Natural killer cell treated with Interleukin-12 subunit alpha and Interleukin-12 subunit beta and Interleukin-15 and Interleukin-18, amount 100 ng/mL, for 72 hours (primary cell): ENCODE measurements at regions not wholly inside any gene's neighbourhood (a gene's known extent, or its start where the extent isn't known, plus 50 kb on each side); places are given as distances from the start of the nearest gene placed in this dataset.
A peak's percentile ranks its signal among the peaks of the same experiment; 100 is the strongest.

ENCODE experiments used
- ATAC-seq, 2 donors: fragments of 150-1000 bp; cut with Tn5 transposase in 1 of 2; sonication (Bioruptor Pico), chemical (Tn5 transposase) in 1 of 2; 2 replicates each; pipeline ENCODE4 v1.10.0; 2021
- DNase-seq: peaks from one replicate; pipeline ENCODE4 v3.0.0; 2022; ENCODE audit warnings: low spot score
- H3K27ac Mint-ChIP-seq, 2 donors: 1 replicate in 1 of 2; 2 replicates in 1 of 2; pipeline ENCODE4 v1.8.0; 2022; ENCODE audit warnings: mixed read lengths in 2 of 2, mild to moderate bottlenecking in 1 of 2, moderate library complexity in 1 of 2
- H3K27me3 Mint-ChIP-seq, 2 donors: 1 replicate in 1 of 2; 2 replicates in 1 of 2; pipeline ENCODE4 v1.8.0; 2022; ENCODE audit warnings: mixed read lengths in 2 of 2
- H3K36me3 Mint-ChIP-seq: one replicate; pipeline ENCODE4 v1.8.0; 2022; ENCODE audit warnings: mixed read lengths
- H3K4me1 Mint-ChIP-seq, 2 donors: 1 replicate in 1 of 2; 2 replicates in 1 of 2; pipeline ENCODE4 v1.8.0; 2022; ENCODE audit warnings: low read depth in 2 of 2, mixed read lengths in 2 of 2, mild to moderate bottlenecking in 1 of 2
- H3K4me3 Mint-ChIP-seq: one replicate; pipeline ENCODE4 v1.8.0; 2022; ENCODE audit warnings: mixed read lengths
- H3K9me3 Mint-ChIP-seq: 2 replicates; pipeline ENCODE4 v1.8.0; 2022; ENCODE audit warnings: mixed read lengths

DNA sequence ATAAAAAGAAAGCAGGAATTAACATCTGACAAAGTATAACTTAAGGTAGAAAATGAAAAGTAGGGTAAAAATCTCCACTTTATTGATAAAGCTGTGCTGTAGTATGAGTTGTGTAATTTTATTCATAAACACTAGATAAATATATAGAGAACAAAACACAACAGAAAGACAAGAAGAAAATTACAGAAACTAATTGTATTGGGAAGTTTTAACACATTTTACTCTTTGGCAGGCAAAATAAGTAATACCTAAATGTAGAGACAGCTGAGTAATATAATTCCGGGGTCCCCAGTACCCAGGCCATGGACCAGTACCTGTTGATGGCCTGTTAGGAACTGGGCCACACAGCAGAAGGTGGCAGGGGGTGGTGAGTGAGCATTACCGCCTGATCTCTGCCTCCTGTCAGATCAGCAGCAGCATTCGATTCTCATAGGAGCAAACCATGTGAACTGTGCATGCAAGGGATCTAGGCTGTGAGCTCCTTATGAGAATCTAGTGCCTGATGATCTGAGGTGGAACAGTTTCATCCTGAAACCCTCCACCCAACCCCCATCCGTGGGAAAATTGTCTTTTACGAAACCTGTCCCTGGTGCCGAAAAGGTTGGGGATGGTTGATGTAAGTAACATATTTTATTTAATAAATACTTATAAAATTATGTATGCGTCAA is 84.4 kb upstream of the ETV6 start:
- Mint-ChIP-seq H3K27ac (no peak overlapping the region), H3K36me3 (no peaks in the 10 kb centered on the region), H3K4me3 (no peak overlapping the region), H3K4me1 (no peaks in the 10 kb centered on the region), H3K9me3 (no peaks in the 10 kb centered on the region), H3K27me3 (peaks cover 0 to 1% of the 10 kb centered on the region in 2 donors)
- no peak for ATAC-seq
- no peak for DNase-seq

DNA sequence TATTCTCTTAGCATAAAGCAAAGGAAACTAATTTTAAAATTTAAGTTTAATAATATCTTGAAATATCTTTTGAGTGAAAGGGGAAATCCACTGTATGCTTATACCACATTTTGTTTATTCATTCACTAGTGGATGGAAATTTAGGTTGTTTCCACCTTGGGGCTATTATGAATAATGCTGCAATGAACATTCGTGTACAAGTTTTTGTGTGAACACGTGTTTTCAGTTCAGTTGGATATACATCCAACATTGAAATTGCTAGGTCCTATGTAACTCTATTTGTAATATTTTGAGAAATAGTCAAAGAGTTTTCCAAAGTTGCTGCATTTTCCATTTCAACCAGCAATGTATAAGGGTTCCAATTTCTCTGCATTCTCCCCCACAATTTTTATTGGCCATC is 83.7 kb upstream of the ETV6 start:
- Mint-ChIP-seq H3K4me1 (no peaks in the 10 kb centered on the region), H3K36me3 (no peaks in the 10 kb centered on the region), H3K4me3 (no peak overlapping the region), H3K27me3 (peaks cover 0 to 6% of the 10 kb centered on the region in 2 donors), H3K9me3 (no peaks in the 10 kb centered on the region), H3K27ac (no peak overlapping the region)
- DNase-seq (no peak), ATAC-seq (no peak)

DNA sequence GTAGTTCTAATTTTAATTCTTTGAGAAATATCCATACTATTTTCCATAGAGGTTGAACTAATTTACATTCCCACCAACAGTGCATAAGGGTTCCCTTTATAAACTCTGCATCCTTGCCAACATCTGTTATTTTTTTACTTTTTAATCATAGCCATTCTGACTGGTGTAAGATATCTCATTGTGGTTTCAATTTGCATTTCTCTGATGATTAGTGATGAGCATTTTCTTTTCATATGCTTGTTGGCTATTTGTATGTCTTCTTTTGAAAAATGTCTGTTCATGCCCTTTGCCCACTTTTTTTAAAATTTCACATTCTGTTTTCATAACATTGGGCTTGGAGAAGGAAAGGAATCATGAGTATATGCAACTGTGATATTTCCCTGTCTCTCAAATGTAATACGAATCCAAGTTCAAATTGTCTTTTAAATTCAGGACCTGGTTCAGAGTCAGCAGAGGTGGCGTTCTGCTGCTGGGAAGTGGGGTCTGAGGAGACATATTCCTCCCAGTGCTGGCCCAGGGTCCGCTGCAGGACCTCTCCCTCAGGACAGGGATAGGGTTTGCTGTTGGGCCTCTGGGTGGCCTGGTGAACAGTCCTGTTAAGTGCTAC is 81.2 kb upstream of the ETV6 start:
- no peaks in the 10 kb centered on the region for H3K9me3 Mint-ChIP-seq
- no peaks in the 10 kb centered on the region for H3K36me3 Mint-ChIP-seq
- peaks cover 6 to 8% of the 10 kb centered on the region in 2 donors for H3K27me3 Mint-ChIP-seq
- no peak overlapping the region for H3K4me3 Mint-ChIP-seq
- H3K4me1 Mint-ChIP-seq, result no peaks in the 10 kb centered on the region
- DNase-seq (no peak), ATAC-seq (no peak)
- no peak overlapping the region for H3K27ac Mint-ChIP-seq

DNA sequence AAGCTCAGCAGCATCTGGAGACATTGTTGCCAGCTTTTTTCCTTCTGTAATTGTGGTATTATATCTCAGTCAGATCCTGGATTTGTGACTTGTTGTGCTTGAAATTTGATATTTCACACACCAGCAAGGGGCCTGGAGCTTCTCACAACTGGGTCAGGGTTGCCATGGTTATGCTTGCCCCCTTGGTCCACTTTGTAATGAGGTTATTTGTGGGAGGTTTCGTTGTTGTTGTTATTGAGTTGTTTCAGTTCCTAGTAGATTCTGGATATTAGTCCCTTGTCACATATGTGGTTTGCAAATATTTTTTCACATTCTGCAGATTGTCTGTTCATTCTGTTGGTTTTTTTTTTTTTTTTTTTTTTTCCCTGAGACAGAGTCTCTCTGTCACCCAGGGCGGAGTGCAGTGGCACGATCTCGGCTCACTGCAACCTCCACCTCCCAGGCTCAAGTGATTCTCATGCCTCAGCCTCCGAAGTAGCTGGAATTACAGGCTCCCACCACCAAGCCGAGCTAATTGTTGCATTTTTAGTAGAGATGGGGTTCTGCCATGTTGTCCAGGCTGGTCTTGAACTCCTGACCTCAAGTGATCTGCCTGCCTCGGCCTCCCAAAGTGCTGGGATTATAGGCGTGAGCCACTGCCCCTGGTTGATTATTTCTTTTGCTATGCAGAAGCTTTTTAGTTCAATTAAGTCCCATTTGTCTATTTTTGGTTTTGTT is 80.6 kb upstream of the ETV6 start:
- no peak overlapping the region for H3K4me3 Mint-ChIP-seq
- DNase-seq, result no peak
- no peaks in the 10 kb centered on the region for H3K9me3 Mint-ChIP-seq
- no peak overlapping the region for H3K27ac Mint-ChIP-seq
- no peak for ATAC-seq
- H3K4me1 Mint-ChIP-seq, result no peaks in the 10 kb centered on the region
- peaks cover under 1% of the 10 kb centered on the region for H3K36me3 Mint-ChIP-seq
- H3K27me3 Mint-ChIP-seq, result peaks cover 6 to 8% of the 10 kb centered on the region in 2 donors

DNA sequence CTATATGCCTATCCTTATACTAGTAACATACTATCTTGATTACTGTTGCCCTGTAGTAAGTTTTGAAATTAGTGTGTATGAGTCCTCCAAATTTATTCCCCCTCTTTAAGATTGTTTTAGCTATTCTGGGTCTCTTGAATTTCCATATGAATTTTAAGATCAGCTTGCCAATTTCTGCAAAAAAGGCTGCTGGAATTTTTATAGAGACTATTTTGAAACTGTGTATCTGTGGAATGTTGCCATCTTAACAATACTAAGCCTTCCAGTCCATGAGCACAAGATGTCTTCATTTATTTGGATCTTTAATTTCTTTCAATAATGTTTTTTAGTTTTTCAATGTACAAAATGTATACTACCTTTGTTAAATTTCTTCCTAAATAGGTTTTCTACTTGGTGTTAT is 79.8 kb upstream of the ETV6 start:
- H3K36me3 Mint-ChIP-seq, result peaks cover 6% of the 10 kb centered on the region
- no peaks in the 10 kb centered on the region for H3K9me3 Mint-ChIP-seq
- no peak overlapping the region for H3K27ac Mint-ChIP-seq
- DNase-seq (no peak), ATAC-seq (no peak)
- peaks cover 6 to 12% of the 10 kb centered on the region in 2 donors for H3K27me3 Mint-ChIP-seq
- no peaks in the 10 kb centered on the region for H3K4me1 Mint-ChIP-seq
- no peak overlapping the region for H3K4me3 Mint-ChIP-seq

DNA sequence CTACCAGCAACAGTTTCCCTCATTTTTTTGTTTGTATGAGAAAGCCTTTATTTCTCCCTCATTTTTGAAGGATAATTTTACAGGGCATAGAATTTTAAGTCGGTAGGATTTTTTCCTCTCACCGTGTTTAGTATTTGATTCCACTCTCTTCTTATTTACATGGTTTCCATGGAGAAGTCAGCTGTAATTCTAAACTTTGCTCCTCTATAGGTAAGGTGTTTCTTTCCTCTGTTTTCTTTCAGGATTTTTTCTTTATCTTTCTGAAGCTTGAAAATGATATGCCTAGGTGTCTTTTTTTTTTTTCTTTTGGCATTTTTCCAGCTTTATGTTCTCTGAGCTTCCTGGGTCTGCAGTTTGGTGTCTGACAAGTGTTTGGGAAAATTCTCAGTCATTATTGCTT is 75.6 kb upstream of the ETV6 start:
- Mint-ChIP-seq H3K27me3 (peaks cover 9 to 25% of the 10 kb centered on the region in 2 donors), H3K36me3 (peaks cover 6% of the 10 kb centered on the region), H3K9me3 (no peaks in the 10 kb centered on the region), H3K4me1 (peaks cover 5 to 6% of the 10 kb centered on the region in 2 donors), H3K4me3 (no peak overlapping the region), H3K27ac (no peak overlapping the region)
- no peak for ATAC-seq
- no peak for DNase-seq

DNA sequence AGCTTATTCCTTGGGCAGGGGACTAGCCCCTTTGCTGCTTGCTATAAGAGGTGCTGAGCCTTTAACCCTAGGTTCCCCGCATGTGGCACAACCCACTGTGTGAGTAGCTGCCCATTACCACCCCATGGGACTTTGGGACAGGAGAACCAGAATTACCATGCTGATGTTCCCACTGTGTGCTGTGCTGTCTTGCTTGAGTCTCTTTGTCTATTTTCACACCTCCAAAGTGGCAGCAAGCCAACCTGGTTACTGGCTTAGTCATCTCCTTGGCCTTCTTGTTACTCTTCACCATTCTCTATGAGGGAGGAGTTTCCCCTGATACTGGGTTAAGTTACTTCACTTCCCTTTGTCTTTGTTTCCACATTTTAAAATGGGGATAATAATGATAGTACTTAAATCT is 73.4 kb upstream of the ETV6 start:
- Mint-ChIP-seq H3K9me3 (no peaks in the 10 kb centered on the region), H3K27me3 (peaks cover 13 to 29% of the 10 kb centered on the region in 2 donors), H3K27ac (no peak overlapping the region), H3K4me1 (peaks cover 5 to 11% of the 10 kb centered on the region in 2 donors), H3K4me3 (no peak overlapping the region), H3K36me3 (peaks cover 6% of the 10 kb centered on the region)
- ATAC-seq (peak; percentile 65 to 85), DNase-seq (no peak)

DNA sequence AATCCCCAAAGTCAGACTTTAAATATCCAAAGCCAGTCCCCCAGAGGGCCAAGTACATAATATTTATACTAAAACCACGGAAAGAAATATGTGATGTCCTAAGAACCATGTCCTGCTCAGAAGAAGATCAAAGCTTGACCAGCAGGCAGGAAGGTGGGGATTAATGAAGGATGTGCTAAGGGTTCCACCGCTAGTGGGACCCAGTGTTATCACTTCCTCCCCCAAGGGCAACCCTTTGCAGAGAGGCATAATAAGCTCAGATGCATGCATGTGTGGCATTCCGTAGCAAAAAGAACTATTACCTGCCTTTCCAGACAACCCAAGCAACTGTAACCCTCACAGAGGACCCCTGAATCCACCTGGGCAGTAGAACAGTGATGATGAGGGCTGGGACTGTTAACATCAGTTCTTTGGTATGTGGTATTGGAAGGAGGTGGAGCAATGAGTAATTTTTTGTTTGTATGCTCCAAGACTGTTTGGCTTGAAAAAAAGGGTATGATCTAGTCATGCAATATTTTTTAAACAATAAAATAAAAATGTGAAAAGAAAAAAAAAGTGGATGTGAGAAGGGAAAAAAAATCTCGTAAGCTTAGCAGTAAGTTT is 71.7 kb upstream of the ETV6 start:
- no peaks in the 10 kb centered on the region for H3K9me3 Mint-ChIP-seq
- no peak for ATAC-seq
- H3K27ac Mint-ChIP-seq, result no peak overlapping the region
- H3K4me3 Mint-ChIP-seq, result no peak overlapping the region
- peaks cover 6% of the 10 kb centered on the region for H3K36me3 Mint-ChIP-seq
- DNase-seq, result no peak
- peaks cover 19 to 26% of the 10 kb centered on the region in 2 donors for H3K27me3 Mint-ChIP-seq
- H3K4me1 Mint-ChIP-seq, result peaks cover 5 to 13% of the 10 kb centered on the region in 2 donors

DNA sequence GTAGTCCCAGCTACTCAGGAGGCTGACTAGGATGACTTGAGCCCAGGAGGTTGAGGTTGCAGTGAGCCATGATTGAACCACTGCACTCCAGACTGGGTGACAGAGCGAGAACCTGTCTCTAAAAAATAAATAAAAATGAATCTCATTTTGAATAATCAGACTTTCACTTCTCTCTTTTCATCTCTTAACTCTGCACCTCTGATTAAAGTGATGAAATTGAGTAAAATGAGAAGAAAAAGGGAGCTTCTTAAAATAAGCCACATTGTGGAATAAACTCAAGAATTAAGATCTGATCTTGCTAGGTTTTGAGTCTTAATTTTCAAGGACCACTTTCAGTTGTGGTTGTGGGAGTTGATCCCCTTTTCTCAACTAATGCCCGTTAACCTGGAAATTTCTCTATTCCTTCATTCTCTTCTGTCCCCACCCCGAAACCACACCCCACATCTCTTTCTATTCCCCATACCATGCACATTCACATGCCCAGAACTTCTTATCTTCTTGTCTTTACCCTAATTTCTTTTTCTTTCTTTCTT is 70.9 kb upstream of the ETV6 start:
- peaks cover 5 to 13% of the 10 kb centered on the region in 2 donors for H3K4me1 Mint-ChIP-seq
- peak in 1 of 2 donors; percentile 45 for ATAC-seq
- no peak overlapping the region for H3K27ac Mint-ChIP-seq
- H3K9me3 Mint-ChIP-seq, result no peaks in the 10 kb centered on the region
- H3K36me3 Mint-ChIP-seq, result peaks cover 6% of the 10 kb centered on the region
- no peak overlapping the region for H3K4me3 Mint-ChIP-seq
- DNase-seq, result no peak
- peaks cover 23 to 26% of the 10 kb centered on the region in 2 donors for H3K27me3 Mint-ChIP-seq

DNA sequence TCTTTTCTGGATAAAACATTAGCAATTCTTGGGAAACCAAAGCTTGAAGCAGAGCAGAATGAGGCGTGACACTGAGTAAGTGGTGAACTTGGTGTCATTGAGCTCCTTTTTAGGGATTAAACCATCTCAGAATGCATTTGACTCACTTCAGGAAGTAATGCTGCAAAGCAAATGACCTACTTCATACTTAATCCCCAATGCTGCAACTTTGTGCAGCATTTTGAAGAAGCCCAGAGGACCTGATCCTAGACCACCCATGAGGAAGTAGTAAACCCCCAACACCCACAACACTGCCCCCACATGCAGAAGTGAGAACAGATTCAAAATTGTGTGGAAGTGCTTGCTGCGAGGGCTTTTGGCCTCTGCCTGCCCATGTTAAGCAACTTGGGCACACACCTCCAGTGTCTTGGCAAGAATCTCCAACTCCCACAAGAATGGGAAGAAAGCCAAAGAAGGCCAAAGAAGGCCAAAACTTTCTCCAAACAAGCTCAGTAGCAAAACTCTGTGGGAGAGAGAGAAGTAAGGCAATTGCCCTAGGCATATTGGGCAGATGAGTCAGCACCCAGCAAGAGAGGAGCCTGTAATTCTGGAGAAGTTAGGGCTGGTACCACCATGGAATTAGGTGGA is 69.2 kb upstream of the ETV6 start:
- Mint-ChIP-seq H3K36me3 (no peaks in the 10 kb centered on the region), H3K9me3 (no peaks in the 10 kb centered on the region), H3K4me1 (peaks cover 5 to 13% of the 10 kb centered on the region in 2 donors), H3K27me3 (peaks cover 26 to 36% of the 10 kb centered on the region in 2 donors), H3K4me3 (no peak overlapping the region), H3K27ac (no peak overlapping the region)
- ATAC-seq, result no peak
- no peak for DNase-seq

DNA sequence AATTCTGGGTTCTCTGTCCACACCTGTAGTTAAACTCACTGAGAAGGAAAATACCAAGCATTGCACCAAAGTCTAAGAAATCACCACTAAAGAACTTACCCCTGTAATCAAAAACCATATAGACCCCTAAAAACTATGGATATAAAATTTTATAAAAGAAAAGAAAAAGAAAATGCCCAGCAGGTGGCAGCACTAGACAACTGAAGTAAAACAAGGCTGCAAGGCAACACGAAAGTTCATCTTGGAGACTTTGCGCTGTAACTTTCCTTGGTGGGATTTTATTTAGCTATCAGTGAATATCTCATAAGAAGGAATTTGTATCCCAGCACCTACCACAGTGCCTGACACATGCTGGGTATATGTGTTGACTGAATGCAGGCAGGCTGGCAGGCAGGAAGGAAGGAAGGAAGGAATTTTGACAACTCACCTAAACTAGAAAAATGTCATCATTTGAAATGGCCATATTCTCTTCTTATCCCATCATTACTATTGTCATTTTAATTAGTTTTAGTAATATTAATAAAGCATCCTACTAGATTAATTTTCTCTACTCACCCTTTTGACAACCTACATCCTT is 68.2 kb upstream of the ETV6 start:
- DNase-seq (no peak), ATAC-seq (no peak)
- Mint-ChIP-seq H3K27me3 (peaks cover 27 to 37% of the 10 kb centered on the region in 2 donors), H3K36me3 (no peaks in the 10 kb centered on the region), H3K9me3 (no peaks in the 10 kb centered on the region), H3K27ac (no peak overlapping the region), H3K4me3 (no peak overlapping the region), H3K4me1 (peaks cover 3 to 10% of the 10 kb centered on the region in 2 donors)

DNA sequence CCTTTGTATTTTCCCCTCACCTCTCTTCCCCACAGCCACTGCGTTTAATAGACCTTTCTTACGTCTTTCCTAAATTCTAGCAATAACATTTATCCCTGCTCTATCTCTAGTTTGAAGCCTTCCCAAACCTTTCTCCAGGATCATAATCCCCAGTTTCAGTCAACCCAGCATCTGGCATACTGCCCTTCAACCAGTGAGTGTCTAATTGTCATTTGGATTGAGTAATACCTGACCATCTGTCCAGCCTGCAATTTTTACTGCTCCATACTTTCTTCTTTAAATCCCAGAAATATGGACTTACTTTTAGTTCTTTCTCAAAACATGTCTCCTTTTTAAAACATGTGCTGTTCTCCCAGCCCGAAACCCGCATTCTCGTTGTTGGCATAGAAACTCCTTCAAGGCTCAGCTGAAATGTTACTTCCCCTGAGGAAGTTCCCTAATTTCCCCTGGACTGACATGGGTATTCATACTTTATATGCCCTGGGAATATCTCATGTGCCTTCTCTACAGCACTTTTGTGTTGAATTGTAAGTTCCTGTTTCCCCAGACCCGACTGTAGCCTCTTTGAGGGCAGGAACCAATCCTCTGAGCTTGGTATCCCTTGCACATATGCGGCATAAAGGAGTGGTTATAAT is 65.1 kb upstream of the ETV6 start:
- no peaks in the 10 kb centered on the region for H3K9me3 Mint-ChIP-seq
- DNase-seq (no peak), ATAC-seq (no peak)
- H3K4me1 Mint-ChIP-seq, result peaks cover 0 to 7% of the 10 kb centered on the region in 2 donors
- H3K27ac Mint-ChIP-seq, result no peak overlapping the region
- peaks cover 17 to 41% of the 10 kb centered on the region in 2 donors for H3K27me3 Mint-ChIP-seq
- H3K36me3 Mint-ChIP-seq, result no peaks in the 10 kb centered on the region
- no peak overlapping the region for H3K4me3 Mint-ChIP-seq

DNA sequence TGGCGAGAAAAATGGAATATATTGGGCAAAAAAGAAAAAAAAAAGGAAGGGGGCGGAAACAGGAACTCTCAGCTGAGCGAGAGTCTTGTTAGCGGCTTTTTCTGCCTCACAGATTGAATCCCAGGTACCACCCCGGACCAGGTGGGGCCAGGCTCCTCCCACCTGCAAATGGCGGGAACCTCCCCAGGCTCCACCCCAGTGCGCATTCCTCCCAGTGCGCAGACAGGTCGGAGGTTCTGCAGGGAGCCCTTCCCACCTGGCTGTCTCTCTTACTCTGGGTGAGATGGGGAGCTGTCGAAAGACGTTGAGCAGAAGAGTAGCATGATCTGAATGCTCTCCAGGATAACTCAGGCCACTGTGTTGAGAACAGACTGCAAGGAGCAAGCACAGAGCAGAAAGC is 57.0 kb upstream of the ETV6 start:
- H3K4me1 Mint-ChIP-seq, result peaks cover 0 to 5% of the 10 kb centered on the region in 2 donors
- H3K36me3 Mint-ChIP-seq, result no peaks in the 10 kb centered on the region
- H3K27ac Mint-ChIP-seq, result no peak overlapping the region
- DNase-seq (no peak), ATAC-seq (no peak)
- peaks cover 16 to 18% of the 10 kb centered on the region in 2 donors for H3K27me3 Mint-ChIP-seq
- no peaks in the 10 kb centered on the region for H3K9me3 Mint-ChIP-seq
- H3K4me3 Mint-ChIP-seq, result no peak overlapping the region
